H9 (cell line): ENCODE measurements at regions not wholly inside any gene's neighbourhood (a gene's known extent, or its start where the extent isn't known, plus 50 kb on each side); places are given as distances from the start of the nearest gene placed in this dataset.

Source experiments
- DNase-seq: peaks from one replicate; pipeline ENCODE4 v3.0.0-alpha.2; 2017
- H2AFZ ChIP-seq: one replicate; pipeline ENCODE4 v1.6.1; 2013; ENCODE audit warnings: mild to moderate bottlenecking, low read length, control low read depth, moderate library complexity
- H2AK5ac ChIP-seq: 2 replicates; pipeline ENCODE4 v1.6.1; 2013; ENCODE audit warnings: low read length, control low read depth, mixed read lengths; ENCODE audit not compliant: insufficient read length
- H2BK120ac ChIP-seq: one replicate; pipeline ENCODE4 v1.6.1; 2013; ENCODE audit warnings: low read depth, mild to moderate bottlenecking, low read length, control low read depth, inconsistent platforms; ENCODE audit not compliant: poor library complexity, severe bottlenecking
- H2BK12ac ChIP-seq: 2 replicates; pipeline ENCODE4 v1.6.1; 2013; ENCODE audit warnings: low read length, control low read depth, mixed read lengths, low read depth; ENCODE audit not compliant: insufficient read length
- H2BK15ac ChIP-seq: 2 replicates; pipeline ENCODE4 v1.6.1; 2013; ENCODE audit warnings: low read depth, low read length, control low read depth
- H2BK20ac ChIP-seq: one replicate; pipeline ENCODE4 v1.6.1; 2013; ENCODE audit warnings: low read depth, mild to moderate bottlenecking, low read length, control low read depth, inconsistent platforms; ENCODE audit not compliant: poor library complexity, severe bottlenecking
- H2BK5ac ChIP-seq: 2 replicates; pipeline ENCODE4 v1.6.1; 2013; ENCODE audit warnings: low read length, control low read depth, mixed read lengths; ENCODE audit not compliant: insufficient read length
- H3K14ac ChIP-seq: 2 replicates; pipeline ENCODE4 v1.6.1; 2013; ENCODE audit warnings: low read length, control low read depth; ENCODE audit not compliant: insufficient read depth
- H3K18ac ChIP-seq: 2 replicates; pipeline ENCODE4 v1.6.1; 2013; ENCODE audit warnings: low read depth, mild to moderate bottlenecking, mixed read lengths, low read length, control low read depth; ENCODE audit not compliant: insufficient read length
- H3K23ac ChIP-seq: 2 replicates; pipeline ENCODE4 v1.6.1; 2013; ENCODE audit warnings: low read length, control low read depth, mixed read lengths, low read depth; ENCODE audit not compliant: insufficient read length
- H3K23me2 ChIP-seq: 2 replicates; pipeline ENCODE4 v1.6.1; 2013; ENCODE audit warnings: low read depth, mild to moderate bottlenecking, mixed read lengths, low read length, control low read depth; ENCODE audit not compliant: insufficient read length, poor library complexity, severe bottlenecking
- H3K27ac ChIP-seq: 2 replicates; pipeline ENCODE4 v1.5.1; 2013; ENCODE audit warnings: low read length, control low read depth, mixed read lengths, low read depth; ENCODE audit not compliant: insufficient read length
- H3K27me3 ChIP-seq: 2 replicates; pipeline ENCODE4 v1.6.1; 2013; ENCODE audit warnings: low read length, control low read depth, inconsistent platforms; ENCODE audit not compliant: insufficient read depth
- H3K4ac ChIP-seq: 2 replicates; pipeline ENCODE4 v1.6.1; 2013; ENCODE audit warnings: low read depth, mild to moderate bottlenecking, control low read depth, inconsistent platforms, low read length, moderate library complexity
- H3K4me1 ChIP-seq: 2 replicates; pipeline ENCODE4 v1.6.1; 2013; ENCODE audit warnings: low read length, control low read depth, inconsistent platforms; ENCODE audit not compliant: insufficient read depth
- H3K4me2 ChIP-seq: 2 replicates; pipeline ENCODE4 v1.6.1; 2013; ENCODE audit warnings: low read length, control low read depth, mixed read lengths; ENCODE audit not compliant: insufficient read length, insufficient read depth
- H3K56ac ChIP-seq: 2 replicates; pipeline ENCODE4 v1.6.1; 2013; ENCODE audit warnings: low read depth, mild to moderate bottlenecking, mixed read lengths, low read length, control low read depth; ENCODE audit not compliant: insufficient read length
- H3K79me1 ChIP-seq: 2 replicates; pipeline ENCODE4 v1.6.1; 2013; ENCODE audit warnings: low read depth, mild to moderate bottlenecking, moderate library complexity, low read length, control low read depth, inconsistent platforms; ENCODE audit not compliant: insufficient read depth, poor library complexity, severe bottlenecking
- H3K79me2 ChIP-seq: 2 replicates; pipeline ENCODE4 v1.6.1; 2013; ENCODE audit warnings: low read length, control low read depth, inconsistent platforms; ENCODE audit not compliant: insufficient read depth
- H3K9ac ChIP-seq: 2 replicates; pipeline ENCODE4 v1.6.1; 2013; ENCODE audit warnings: low read length, control low read depth, mixed read lengths; ENCODE audit not compliant: insufficient read length; ENCODE audit errors: extremely low read depth
- H3K9me3 ChIP-seq: one replicate; pipeline ENCODE4 v1.6.1; 2013; ENCODE audit warnings: low read depth, low read length, inconsistent platforms; ENCODE audit not compliant: control insufficient read depth
- H3T11ph ChIP-seq: one replicate; pipeline ENCODE4 v1.6.1; 2013; ENCODE audit warnings: mild to moderate bottlenecking, low read length, control low read depth, inconsistent platforms
- H4K20me1 ChIP-seq: one replicate; pipeline ENCODE4 v1.6.1; 2013; ENCODE audit not compliant: control insufficient read depth, insufficient read length, insufficient read depth
- H4K5ac ChIP-seq: 2 replicates; pipeline ENCODE4 v1.6.1; 2013; ENCODE audit warnings: low read depth, mild to moderate bottlenecking, mixed read lengths, low read length, control low read depth; ENCODE audit not compliant: insufficient read length
- H4K8ac ChIP-seq: replicated peaks from 2 replicates; pipeline ENCODE4 v1.6.1; 2013; ENCODE audit warnings: low read length, control low read depth, mixed read lengths, low read depth; ENCODE audit not compliant: insufficient read length
- H4K91ac ChIP-seq: 2 replicates; pipeline ENCODE4 v1.6.1; 2013; ENCODE audit warnings: low read depth, mild to moderate bottlenecking, moderate library complexity, mixed read lengths, low read length, control low read depth; ENCODE audit not compliant: insufficient read length
- H3K27ac Mint-ChIP-seq, 3 experiments: 2 replicates in 2 of 3; 3 replicates in 1 of 3; pipeline ENCODE4 v1.8.0; 2020 to 2021; ENCODE audit warnings: mixed read lengths in 3 of 3, mild to moderate bottlenecking in 1 of 3, moderate library complexity in 1 of 3
- H3K27me3 Mint-ChIP-seq: 2 replicates; pipeline ENCODE4 v1.8.0; 2021; ENCODE audit warnings: low read depth, mild to moderate bottlenecking, moderate library complexity, mixed read lengths
- H3K36me3 Mint-ChIP-seq, 3 experiments: 2 replicates in 2 of 3; 3 replicates in 1 of 3; pipeline ENCODE4 v1.8.0; 2020 to 2021; ENCODE audit warnings: low read depth in 3 of 3, mixed read lengths in 3 of 3; ENCODE audit not compliant: insufficient read depth in 1 of 3
- H3K4me1 Mint-ChIP-seq, 2 experiments: 2 replicates each; pipeline ENCODE4 v1.8.0; 2020; ENCODE audit warnings: mixed read lengths in 2 of 2
- H3K4me3 Mint-ChIP-seq, 2 experiments: 2 replicates in 1 of 2; 3 replicates in 1 of 2; pipeline ENCODE4 v1.8.0; 2020 to 2021; ENCODE audit warnings: mild to moderate bottlenecking in 2 of 2, mixed read lengths in 2 of 2, moderate library complexity in 1 of 2
- H3K9me3 Mint-ChIP-seq, 2 experiments: 2 replicates in 1 of 2; 3 replicates in 1 of 2; pipeline ENCODE4 v1.8.0; 2020; ENCODE audit warnings: mild to moderate bottlenecking in 2 of 2, mixed read lengths in 2 of 2, moderate library complexity in 1 of 2
- CTCF ChIP-seq: fragments of 200-600 bp; sonication (generic); conservative IDR thresholded peaks from 3 replicates; pipeline ENCODE4 v1.8.0; 2021; ENCODE audit warnings: antibody characterized with exemption, mild to moderate bottlenecking
- WGBS: extraction: QIAGEN DNeasy Blood & Tissue Kit; methylation state at CpG from one replicate; pipeline ENCODE4 v1.1.7; 2013; ENCODE audit warnings: missing lambda C conversion rate, low lambda C conversion rate, mixed read lengths; ENCODE audit not compliant: insufficient read length; ENCODE audit errors: extremely low coverage; 5-methylcytosine and 5-hydroxymethylcytosine counted together

GRCh38 chrX:103002576-103002975 lies 61.4 kb downstream of the BEX1 start:
- no peak for TF ChIP-seq CTCF
- Mint-ChIP-seq H3K4me3 (no peak overlapping the region), H3K27me3 (peaks cover 4% of the 10 kb centered on the region; the same call in 1 of the 2 replicates), H3K9me3 (peaks cover 76 to 79% of the 10 kb centered on the region in 2 experiments), H3K4me1 (no peaks in the 10 kb centered on the region), H3K27ac (no peak overlapping the region), H3K36me3 (no peaks in the 10 kb centered on the region; a peak in 3 of 7 replicates)
- Histone ChIP-seq H3K79me1 (no peaks in the 10 kb centered on the region), H3K79me2 (no peaks in the 10 kb centered on the region), H3T11ph (no peak overlapping the region), H3K23me2 (no peaks in the 10 kb centered on the region), H4K5ac (no peak overlapping the region), H2BK120ac (no peak overlapping the region), H2BK5ac (no peak overlapping the region), H3K56ac (no peak overlapping the region), H2AK5ac (no peak overlapping the region), H2BK12ac (no peak overlapping the region), H4K91ac (no peak overlapping the region), H3K4ac (no peak overlapping the region), H3K23ac (no peak overlapping the region), H3K4me2 (no peak overlapping the region), H3K27me3 (no peaks in the 10 kb centered on the region), H2BK20ac (no peak overlapping the region), H3K27ac (no peak overlapping the region), H3K9ac (no peak overlapping the region), H4K20me1 (no peaks in the 10 kb centered on the region), H3K14ac (no peak overlapping the region), H2BK15ac (no peak overlapping the region), H3K18ac (no peak overlapping the region), H2AFZ (no peak overlapping the region), H3K4me1 (no peaks in the 10 kb centered on the region), H4K8ac (no peak overlapping the region), H3K9me3 (peaks cover 47% of the 10 kb centered on the region)
- no CpG with 5 or more reads among the region's 2 CpGs for WGBS
- no peak for DNase-seq
